ENCODE measurements at regions not wholly inside any gene's neighbourhood (a gene's known extent, or its start where the extent isn't known, plus 50 kb on each side); places are given as distances from the start of the nearest gene placed in this dataset.

DNA sequence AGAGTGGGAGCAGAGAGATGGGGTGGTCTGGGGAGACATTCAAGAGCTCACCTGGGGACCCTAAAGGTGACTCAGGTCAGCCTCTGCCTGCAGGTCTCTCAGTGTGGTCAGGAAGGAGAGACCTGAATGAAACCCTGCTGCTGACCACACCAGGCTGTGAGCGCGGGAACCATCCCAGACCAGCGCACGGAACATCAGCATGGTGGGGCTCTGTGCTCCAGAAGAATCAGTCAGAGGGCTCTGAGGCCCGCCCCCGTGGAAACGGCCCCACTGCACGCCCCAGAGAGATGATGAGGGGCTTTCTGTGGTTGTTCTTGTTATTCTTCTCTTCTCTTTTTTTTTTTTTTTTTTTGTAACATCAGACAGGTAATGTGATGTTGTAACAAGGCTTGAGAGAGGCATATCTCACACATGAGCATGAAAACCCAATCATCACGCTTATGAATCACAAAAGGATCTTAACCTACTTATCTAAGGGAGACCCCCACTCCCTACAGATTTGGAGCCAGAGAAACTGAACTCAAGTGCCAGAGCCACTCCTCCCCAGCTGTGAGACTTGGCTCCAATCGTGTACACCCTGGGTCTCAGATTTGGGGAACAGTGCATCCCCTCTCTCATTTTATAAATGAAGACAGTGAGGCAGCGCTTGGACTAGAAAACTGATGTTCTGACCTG lies 302.2 kb downstream of the EIPR1 start:
- no peak for ATAC-seq
- intact Hi-C loops (cut with micrococcal nuclease): no loop called here
- DNase-seq: no peak

DNA sequence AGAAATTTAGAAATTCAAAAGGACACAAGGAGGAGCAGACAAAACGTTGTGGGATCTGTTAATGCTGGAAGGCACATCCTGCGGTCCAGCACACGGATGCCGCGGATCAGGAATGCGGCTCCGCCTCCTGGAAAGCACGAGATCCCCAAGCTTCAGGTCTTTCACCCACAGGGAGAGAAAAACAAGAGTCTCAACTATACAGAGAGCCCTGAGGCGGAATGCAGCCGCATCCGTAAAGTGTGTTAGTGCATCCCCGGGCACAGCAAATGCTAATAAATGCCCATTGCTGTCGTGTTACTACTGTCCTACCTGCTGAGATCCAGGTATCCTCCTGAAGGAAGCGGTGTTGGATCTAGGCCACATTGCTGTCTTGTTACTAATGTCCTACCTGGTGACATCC lies 303.9 kb downstream of the EIPR1 start:
- intact Hi-C loops (cut with micrococcal nuclease): no loop called here

DNA sequence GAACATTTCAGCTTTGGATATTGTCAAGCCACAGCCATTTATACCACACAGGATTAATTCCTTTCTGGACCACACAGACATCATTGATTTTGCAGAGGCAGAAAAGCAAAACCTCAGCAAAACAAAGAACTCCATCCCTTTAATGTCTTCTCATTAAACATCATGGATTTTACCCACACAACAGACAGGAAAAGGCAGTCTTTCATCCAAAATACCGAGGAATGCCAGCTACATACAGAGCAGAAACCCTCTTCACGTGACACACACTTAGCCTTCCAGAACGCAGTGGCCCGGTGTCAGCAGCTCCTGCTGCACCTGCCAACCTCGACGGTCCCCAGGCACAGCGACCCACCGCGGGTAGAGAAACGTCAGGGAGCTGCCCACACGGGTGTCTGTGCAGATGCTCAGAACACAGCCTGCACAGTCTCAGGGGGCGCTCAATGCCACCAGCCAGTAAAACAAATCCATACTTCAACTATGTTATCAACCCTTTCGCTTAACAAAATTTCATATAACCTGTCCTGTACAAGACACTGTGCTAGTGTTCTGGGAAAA lies 304.5 kb downstream of the EIPR1 start:
- ATAC-seq (no peak), DNase-seq (no peak)
- intact Hi-C loops (cut with micrococcal nuclease): no loop called here

More for the DNA sequence above, 303.9 kb downstream of the EIPR1 start:
- ATAC-seq: no peak
- DNase-seq: no peak

DNA sequence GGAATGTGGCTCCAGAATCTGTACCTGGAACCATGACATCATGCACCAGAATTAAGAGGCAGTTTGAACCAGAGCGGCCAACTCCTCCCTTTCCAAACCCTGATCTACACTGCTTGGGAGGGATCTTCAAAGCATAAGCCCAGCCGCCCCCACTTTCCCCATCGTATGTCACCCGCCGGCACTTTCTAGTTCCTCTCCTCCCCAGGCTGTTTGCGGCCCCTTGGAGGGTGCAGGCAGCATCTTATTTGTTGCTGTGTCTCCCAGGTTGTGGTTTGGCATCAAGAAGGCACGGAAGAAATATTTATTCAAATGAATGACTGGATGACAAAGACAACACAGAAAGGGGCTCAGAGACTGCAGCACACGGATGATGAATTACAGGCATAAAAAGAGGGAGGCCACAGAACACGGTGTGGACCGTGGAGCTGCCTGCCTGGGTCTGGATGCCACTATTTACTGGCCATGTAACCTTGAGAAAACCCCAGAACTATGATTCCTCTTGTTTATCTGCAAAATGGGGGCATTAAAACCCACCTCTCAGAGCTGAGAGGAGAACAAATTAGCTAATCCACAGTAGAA lies 305.8 kb downstream of the EIPR1 start:
- no peak for DNase-seq
- intact Hi-C loops (cut with micrococcal nuclease): no loop called here
- ATAC-seq: no peak

DNA sequence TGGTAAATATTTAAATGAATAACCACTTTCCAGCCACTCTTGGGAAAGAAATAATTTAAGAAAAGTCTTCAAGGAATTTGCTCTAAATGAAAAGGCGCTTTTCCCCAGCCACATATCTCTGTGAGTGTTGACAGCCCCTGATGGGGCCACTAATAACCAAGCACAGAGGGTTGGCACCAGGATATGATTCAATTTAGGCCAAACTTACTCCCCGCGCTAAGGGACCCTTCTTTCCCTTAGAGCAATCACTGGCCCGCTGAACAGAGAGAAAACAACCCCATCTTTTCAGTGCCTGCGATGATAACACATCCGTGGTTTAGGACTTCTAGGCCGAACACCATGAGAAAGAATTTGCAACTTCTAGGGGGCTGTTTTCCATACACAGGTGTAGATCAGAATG lies 310.8 kb downstream of the EIPR1 start:
- DNase-seq (no peak), ATAC-seq (no peak)
- intact Hi-C loops (cut with micrococcal nuclease): no loop called here

DNA sequence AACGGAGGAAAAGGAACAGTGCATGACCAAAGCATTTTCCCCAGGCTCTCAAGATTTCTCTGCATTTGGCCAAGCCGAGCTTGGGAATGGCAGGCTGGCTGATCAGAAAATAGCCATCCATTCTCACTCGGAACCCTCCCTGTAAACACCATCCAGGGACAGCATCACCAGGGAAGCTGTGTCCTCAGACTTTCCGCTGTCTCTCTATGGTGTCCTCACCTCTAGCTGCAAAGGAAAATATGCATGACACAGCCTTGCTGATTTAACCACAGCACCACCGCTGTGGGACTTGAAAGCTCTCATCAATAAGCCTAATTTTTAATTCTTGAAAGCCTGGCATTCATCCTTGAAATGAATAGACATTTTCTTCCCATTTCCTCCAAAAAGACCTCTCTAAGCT lies 311.7 kb downstream of the EIPR1 start:
- ATAC-seq (no peak), DNase-seq (no peak)
- intact Hi-C loops (cut with micrococcal nuclease): no loop called here

DNA sequence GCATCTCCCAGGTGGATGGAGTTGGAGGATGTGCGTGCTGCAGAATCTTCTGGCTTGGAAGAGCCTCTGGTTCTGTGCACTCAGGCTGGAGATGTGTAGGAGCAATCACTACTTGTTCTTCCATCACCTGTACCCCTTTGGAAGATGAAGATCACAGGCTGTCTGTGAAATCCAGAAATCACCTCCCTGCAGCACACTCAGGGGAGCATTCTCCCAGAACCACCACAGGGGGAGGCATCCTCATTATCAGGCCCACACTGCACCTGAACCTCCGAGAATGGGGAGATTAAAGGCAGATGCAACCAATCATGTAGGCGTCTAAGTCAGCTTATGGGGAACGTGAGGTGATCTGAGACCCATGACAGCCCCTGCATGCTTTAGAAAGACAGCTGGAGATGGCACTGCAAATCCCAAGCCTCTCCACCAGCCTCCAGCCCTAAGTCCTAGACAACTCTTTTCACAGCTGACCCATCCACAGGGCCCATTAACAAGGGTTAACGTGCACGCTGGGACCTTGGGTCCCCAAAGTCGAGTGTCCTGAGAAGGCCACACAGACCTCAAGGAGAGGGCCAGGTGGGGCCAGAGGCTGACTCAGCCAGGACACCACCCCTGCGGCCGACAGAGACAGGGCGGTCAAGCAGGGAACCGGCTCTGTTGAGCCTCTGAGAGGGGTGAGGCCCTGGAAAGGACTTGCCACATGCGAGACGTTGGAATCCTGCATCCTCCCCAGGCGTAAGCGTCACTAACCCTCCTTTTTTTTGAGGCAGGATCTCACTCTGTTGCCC lies 314.9 kb downstream of the EIPR1 start:
- DNase-seq (no peak), ATAC-seq (no peak)
- intact Hi-C loops (cut with micrococcal nuclease): no loop called here

DNA sequence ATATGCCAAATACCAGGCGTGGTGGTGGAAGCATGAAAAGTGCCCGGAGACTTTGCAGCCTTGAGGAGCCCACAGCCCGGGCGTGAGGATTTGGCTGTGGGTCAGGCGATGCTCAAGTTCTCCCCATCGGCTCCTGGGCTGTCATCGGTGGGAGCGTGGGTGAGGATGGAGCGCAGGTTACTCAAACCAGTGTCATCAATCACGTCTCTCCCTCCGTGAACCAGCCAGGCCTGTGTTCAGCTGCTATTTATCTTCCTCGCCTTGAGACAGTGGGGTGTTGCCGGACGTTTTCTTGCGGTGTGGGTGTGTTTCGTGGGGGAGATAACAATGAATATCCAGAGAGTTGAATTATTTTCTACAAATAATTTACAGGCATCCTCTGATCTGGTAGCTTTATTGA lies 317.6 kb downstream of the EIPR1 start:
- DNase-seq (no peak), ATAC-seq (no peak)
- intact Hi-C loops (cut with micrococcal nuclease): no loop called here

DNA sequence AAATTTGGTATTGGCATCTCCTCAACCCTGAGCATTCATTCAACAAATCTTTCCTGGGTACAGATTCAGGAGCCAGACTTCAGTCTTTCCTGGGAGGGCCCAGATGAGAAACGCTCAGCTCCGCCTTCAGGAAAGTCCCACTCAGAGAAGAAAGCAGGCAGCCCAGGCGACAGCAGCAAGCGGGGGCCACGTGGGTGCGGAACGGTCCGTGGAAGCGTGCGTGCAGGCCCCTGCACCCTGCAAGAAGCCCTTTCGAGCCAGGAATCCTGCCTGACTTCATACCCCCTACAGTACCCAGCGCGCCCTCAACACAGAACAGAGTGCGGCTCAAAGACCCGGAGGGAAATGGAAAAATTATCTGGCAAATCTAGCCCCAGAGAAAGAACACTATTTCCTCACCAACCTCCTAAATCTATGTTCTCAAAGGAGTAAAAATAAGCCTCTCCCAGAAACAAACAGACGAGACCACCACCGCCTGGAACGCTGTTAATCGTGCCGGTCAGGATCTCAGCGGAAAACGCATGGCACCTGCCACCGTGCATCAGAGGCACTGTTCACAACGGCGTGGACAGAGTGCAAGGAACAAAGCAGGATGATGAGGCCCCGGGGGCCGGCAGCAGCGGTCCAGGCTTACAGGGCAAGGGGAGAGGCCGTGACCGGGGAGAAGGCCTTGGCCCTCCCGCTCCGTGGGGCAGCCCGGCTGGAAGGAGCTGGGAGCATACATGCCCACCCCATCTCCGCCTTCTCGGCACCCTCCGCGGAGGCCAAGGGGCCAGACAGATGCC lies 318.3 kb downstream of the EIPR1 start:
- ATAC-seq (no peak), DNase-seq (no peak)
- intact Hi-C loops (cut with micrococcal nuclease): no loop called here

DNA sequence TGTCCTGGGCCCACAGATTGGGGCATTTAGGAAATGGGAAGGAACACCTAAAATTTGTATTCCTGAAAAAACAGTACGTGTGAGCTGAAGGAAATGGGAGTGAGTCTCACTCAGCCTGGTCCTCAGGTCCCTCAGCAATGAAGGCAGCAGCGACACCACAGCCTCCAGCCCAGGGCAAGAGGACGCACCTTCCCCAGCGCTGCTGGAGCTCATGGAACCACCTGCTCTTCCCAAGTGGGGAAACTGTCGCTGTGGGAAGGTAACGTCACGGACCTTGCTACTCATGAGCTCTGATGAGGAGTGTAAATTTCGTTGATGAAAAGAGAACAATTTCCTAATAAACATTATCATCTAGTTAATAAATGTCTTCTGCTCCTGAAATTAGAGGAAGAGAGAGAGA lies 323.6 kb downstream of the EIPR1 start:
- no peak for ATAC-seq
- intact Hi-C loops (cut with micrococcal nuclease): no loop called here
- DNase-seq: no peak

DNA sequence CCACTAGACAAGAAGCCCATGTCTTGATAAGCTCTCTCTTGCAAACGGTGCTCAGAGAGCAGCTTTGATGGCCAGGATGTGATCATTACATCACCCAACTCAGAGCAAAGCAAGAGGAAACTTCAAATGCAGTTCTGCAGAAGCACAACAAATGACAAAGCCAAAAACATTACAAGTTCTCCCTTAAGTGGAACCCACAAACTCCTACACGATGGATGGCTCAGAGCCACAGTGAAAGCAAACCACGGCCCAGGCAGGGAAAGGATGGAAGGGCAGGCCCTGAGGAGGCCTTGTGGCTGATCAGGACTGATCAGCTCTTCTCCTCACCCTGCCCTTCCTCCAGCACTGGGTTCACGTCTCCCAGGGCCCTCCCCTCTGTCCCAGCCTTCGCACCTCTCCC lies 326.4 kb downstream of the EIPR1 start:
- ATAC-seq (no peak), DNase-seq (no peak)
- intact Hi-C loops (cut with micrococcal nuclease): no loop called here

DNA sequence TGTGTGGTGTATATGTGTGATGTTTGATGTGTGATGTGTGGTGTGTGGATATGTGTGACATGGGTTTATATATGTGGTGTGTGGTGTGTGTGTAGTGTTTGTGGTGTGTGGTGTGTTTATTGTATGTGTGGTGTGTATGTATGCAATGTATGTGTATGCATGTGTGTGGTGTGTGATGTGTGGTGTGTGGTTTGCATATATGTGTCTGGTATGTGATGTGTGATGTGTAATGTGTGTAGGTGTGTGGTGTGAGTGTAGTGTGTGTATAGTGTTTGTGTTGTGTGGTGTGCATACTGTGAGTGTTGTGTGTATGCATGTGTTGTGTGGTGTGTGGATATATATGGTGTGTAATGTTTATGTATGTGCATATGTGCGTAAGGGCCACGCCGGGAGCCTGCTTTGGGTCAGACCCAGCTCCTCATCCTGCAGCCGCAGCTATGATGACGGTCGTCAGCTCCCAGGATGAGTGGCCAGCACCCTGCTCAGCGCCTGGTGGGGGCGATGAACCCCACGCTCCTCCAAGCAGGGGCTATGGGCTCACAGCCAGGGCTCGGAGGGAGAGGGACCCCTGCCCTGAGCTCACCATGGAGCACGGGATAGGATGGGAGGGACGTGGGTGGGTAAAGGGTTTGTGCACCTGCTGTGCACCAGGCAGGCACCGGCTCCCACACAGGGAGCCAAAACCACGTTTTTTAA lies 331.3 kb downstream of the EIPR1 start:
- intact Hi-C loops (cut with micrococcal nuclease): no loop called here
- no peak for ATAC-seq
- no peak for DNase-seq

DNA sequence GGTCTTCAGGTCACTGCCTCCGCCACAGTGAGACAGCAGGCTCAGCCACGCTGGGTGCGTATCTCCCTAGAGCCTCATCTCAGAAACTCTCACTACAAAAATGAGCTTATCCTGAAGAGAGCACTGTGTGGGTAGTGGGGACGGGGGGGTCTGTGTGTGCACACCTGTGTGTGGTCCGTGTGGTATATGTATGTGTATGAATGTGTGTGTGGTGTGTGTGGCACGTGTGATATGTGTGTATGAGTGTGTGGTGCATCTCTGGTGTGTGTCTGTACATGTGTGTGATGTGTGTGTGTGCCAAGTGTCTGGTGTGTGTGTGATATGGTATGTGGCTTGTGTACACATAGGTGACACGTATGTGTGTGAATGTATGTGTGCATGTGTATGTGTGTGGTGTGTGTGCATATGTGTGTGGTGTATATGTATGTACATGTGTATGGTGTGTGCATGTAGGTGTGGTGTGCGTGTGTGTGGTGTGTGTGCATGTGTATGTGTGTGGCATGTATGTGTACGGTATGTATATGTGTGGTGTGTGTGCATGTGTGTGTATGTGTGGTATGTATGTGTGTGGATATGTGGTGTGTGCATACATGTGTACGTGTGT lies 332.2 kb downstream of the EIPR1 start:
- ATAC-seq: no peak
- intact Hi-C loops (cut with micrococcal nuclease): no loop called here

DNA sequence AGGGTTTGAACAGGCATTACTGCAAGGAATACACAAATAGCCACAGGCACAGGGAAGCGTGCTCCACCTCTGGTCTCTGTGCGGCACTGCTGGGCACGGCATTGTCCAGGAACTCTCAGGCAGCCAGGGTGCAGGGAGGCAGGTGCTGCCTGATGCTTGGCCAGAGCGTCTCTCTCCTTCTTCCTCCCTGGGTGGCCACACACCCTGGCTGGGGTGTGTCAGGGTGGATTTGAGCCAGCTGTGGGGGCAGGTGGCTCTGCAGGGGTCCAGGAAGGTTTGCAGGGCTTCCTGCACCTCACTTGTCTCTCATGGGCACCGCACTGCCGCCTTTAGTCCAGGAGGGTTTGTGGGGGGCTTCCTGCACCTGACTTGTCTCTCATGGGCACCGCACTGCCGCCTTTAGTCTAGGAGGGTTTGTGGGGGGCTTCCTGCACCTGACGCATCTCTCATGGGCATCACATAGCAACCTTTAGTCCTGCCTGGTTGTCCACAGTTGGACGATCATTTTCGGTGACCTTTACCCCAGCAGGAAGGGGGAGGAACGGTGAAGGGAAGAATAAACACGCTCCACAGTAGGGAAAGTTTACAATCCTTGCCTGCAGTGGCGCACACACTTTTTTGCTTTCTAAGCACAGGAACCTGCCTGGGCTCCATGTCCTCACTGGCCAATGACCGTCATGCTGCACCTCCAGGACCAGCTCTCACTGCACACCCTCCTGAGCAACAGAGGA lies 332.9 kb downstream of the EIPR1 start:
- intact Hi-C loops (cut with micrococcal nuclease): no loop called here
- ATAC-seq: no peak
- DNase-seq: no peak

More for the DNA sequence above, 332.2 kb downstream of the EIPR1 start:
- no peak for DNase-seq

DNA sequence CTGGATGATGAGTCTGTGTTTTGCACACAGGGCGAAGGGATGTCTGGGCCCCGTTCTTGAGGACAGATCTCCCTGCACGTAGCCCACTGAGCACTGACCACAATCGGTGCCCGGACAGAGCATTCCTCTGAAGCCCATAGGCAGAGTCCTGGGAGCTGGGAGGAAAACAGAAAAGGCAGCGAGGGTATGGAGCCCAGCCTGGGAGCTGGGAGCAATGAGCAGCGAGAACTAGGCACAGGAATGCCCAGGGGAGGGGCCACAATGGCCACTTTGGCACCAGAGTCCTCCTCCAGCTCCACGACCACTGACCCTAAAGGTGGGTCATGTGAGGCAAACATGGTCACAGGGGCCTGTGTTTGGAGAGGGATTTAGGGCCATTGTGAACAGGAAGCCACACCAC lies 333.9 kb downstream of the EIPR1 start:
- DNase-seq: no peak
- intact Hi-C loops (cut with micrococcal nuclease): no loop called here
- ATAC-seq: no peak

DNA sequence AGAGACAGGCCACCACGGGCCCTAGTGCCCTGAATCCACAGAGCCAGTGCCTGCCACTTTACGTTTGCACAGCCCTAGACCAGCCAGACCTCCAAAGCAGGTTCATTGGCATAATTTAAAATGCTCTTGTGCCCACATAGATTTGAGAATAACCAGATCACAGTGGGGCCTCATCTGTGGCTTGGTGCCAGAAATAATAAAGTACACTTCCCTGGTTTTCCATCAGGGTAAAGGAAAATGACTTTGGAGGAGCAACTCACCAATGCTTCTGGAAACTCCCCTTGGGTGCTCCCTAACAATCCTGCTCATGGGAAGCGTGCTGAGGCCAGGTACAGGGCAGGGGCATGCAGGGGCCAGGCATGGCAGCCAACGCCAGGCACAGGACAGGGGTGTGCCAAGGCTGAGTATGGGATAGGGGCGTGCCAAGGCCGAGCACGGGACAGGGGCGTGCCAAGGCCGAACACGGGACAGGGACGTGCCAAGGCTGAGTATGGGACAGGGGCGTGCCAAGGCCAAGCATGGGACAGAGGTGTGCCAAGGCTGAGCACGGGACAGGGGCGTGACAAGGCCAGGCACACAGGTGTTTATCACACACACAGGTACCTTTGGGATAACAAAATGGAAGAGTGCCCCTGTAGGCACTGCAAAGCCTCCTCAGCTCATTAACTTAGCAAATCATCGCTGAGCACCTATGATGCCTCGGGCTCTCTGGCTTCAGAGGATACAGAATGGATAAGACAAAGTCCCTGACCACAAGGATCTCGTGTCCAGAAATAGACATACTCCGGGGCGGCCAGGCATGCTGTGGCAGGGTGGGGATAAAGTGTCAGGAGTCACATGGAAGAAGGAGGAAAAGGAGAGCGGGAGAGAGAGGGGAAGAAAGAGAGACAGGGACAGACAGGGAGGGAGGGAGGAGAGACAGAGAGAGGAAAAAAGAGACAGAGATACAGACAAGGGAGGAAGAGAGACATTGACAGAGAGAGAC lies 334.7 kb downstream of the EIPR1 start:
- intact Hi-C loops (cut with micrococcal nuclease): no loop called here
- DNase-seq (no peak), ATAC-seq (peak; percentile 59)

Measured in left ventricle myocardium superior (tissue), 1 donor.